ENCODE measurements at regions not wholly inside any gene's neighbourhood (a gene's known extent, or its start where the extent isn't known, plus 50 kb on each side); places are given as distances from the start of the nearest gene placed in this dataset.
A peak's percentile ranks its signal among the peaks of the same experiment; 100 is the strongest.

DNA sequence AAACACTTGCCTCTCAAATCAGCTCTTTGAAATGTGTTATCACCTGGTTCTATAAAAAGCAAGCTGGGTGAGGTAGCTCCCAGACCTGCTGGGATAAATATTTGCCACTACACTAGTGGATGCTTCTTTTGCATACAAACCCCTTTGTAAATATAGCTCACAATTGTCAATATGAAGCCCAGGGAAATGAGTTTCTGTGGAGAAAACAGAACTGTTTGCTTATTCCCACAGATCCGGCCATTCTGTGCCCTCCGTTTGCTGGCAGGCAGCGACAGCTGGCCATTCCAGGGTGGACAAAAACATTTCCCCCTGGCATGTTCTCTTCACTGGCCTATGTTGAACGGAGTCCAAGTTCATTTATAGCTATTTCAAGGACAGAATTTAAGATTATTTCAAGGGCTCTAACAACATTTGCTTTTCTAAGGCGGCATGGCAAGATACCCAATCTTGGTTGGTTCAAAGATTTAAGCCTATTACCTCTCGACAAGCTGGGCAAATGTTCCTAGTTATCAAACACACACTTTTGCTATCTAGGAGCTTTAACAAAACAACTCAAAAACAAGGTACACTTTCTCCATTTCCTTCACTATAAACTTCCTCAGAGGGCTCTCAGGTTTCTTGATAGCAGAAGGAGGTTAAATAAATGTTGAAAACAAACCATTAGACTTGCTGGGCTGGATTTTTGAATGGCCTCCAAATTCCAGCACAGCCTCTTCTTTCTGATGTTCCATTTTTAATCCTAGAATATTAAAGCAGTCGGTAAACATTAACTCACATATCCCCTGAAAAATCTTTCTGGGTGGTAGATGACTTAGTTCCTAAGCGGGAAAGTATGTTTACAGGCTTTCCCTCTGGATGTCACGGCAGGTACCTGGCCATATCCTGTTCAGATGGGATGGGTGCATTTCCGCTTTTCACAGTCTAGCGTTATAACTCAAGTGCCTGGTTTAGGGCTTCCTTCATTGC lies 332.3 kb downstream of the PLK2 start:
- no peak overlapping the region for H3K27ac Mint-ChIP-seq
- H3K27me3 Mint-ChIP-seq, result no peaks in the 10 kb centered on the region
- no peaks in the 10 kb centered on the region for H3K9me3 Mint-ChIP-seq
- DNase-seq (no peak), ATAC-seq (ENCODE audit: low read depth in 2 of 2) (no peak)
- no peaks in the 10 kb centered on the region for H3K4me1 Mint-ChIP-seq
- H3K4me3 Mint-ChIP-seq, result no peak overlapping the region
- no peaks in the 10 kb centered on the region for H3K36me3 Mint-ChIP-seq

DNA sequence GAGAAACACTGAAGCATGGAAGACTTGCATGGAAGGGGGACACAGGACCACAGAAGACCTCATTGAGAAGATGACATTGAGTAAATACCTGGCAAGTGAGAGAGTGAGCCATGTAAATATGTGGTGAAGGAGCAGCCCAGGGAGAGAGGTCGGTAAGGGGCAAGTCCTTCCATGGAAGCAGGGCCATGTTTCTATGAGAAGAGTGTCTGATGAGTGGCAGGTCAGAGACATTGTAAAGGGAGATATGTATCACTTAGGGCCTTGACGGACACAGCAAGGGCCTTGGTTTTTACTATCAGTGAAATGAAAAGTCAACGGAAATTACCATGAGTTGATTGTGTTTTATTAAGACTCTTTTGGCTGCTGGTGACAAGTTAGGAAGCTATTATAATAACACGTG lies 336.4 kb downstream of the PLK2 start:
- no peaks in the 10 kb centered on the region for H3K4me1 Mint-ChIP-seq
- peak overlapping the region in 1 of 6 donors; percentile 3 for H3K27ac Mint-ChIP-seq
- DNase-seq (no peak), ATAC-seq (ENCODE audit: low read depth in 2 of 2) (no peak)
- no peak overlapping the region for H3K4me3 Mint-ChIP-seq
- no peaks in the 10 kb centered on the region for H3K36me3 Mint-ChIP-seq
- H3K27me3 Mint-ChIP-seq, result peaks cover 0 to 3% (median 0%) of the 10 kb centered on the region in 3 donors
- H3K9me3 Mint-ChIP-seq, result no peaks in the 10 kb centered on the region

DNA sequence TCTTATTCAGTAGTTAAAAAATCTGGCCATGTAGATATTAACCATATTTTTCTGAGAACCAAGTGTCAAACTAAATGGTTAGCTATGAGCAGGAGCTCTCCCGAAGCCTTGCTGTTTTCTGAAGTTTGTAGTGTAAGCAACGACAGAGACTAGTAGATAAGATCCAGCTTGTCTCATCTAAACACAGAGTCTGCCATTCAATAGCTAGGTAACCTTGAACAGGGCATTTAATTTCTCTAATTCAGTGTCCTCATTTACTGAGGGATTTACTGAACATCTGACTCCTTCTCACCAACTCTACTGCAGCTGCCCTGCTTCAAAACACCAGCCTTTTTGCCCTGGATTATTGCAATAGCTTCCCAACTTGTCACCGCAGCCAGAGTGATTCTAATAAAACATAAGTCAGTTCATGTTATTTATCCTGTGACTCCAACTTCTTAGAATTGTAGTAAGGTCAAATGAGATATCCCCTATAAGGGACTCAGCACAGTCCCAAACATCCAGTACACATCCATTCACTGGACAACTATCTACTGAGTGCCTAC lies 337.0 kb downstream of the PLK2 start:
- Mint-ChIP-seq H3K27ac (no peak overlapping the region), H3K4me1 (no peaks in the 10 kb centered on the region), H3K9me3 (no peaks in the 10 kb centered on the region), H3K4me3 (no peak overlapping the region), H3K36me3 (no peaks in the 10 kb centered on the region), H3K27me3 (peaks cover 0 to 8% (median 0%) of the 10 kb centered on the region in 3 donors)
- DNase-seq, result no peak
- ATAC-seq (ENCODE audit: low read depth in 2 of 2), result no peak

DNA sequence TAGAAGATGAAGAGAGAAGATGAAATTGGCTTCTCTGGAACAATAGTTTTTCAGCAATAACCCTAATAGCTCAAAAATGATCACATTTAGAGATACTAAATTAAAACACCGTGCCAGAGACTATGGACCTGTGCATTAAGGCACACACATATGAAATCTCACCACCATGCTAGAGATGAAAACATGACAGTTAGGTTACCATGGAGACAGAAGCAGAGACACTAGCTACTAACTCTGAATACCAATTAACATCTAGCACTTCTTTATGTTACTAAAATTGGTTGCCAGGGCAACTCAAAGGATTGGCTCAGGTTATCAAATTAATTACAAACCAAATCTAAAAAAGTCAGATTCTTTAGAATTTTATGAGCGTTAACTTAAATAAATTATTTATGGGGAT lies 337.7 kb downstream of the PLK2 start:
- Mint-ChIP-seq H3K9me3 (no peaks in the 10 kb centered on the region), H3K36me3 (no peaks in the 10 kb centered on the region), H3K4me1 (no peaks in the 10 kb centered on the region), H3K4me3 (no peak overlapping the region), H3K27me3 (peaks cover 0 to 8% (median 0%) of the 10 kb centered on the region in 3 donors), H3K27ac (no peak overlapping the region)
- DNase-seq (no peak), ATAC-seq (ENCODE audit: low read depth in 2 of 2) (no peak)

DNA sequence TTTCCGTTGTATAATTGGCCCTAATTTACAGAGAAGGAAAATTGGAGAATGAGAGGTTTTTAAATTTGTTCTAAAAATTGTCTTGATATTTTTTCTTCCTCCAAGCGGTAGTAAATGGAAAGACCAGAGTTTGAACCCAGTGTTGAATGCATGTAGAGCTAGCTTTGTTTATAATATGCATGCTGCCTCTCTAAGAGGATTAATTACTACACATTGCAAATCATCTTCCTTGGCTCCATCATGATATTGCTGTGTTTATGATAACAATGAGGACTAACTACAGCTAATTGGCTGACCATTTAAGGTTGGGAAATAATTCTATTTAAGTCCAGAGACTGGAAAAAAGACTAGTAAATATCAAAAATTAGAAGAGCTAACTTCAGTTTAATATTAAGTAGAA lies 338.5 kb downstream of the PLK2 start:
- ATAC-seq (ENCODE audit: low read depth in 2 of 2) (no peak), DNase-seq (no peak)
- Mint-ChIP-seq H3K27ac (no peak overlapping the region), H3K4me3 (no peak overlapping the region), H3K36me3 (no peaks in the 10 kb centered on the region), H3K4me1 (no peaks in the 10 kb centered on the region), H3K27me3 (peaks cover 0 to 8% (median 3%) of the 10 kb centered on the region in 3 donors), H3K9me3 (no peaks in the 10 kb centered on the region)

DNA sequence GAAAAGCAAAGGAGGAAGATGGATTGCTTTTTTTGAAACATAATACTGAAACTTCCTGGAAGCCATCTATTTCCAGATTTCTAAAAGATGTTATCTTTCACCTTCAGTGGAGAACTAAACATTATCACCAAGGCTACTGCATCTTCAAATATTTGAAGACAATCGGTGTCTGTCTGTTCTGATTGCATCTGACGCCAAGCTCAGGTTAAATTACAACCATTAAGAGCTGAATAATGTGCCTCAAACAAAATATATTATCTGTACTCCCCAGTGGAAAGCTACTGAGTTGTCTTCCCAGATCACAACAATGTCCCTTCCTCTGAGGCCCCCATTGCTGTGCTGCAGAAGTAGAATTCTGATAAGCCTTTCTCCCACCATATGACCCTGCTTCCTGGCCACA lies 342.3 kb downstream of the PLK2 start:
- ATAC-seq (ENCODE audit: low read depth in 2 of 2), result no peak
- H3K27ac Mint-ChIP-seq, result no peak overlapping the region
- no peaks in the 10 kb centered on the region for H3K9me3 Mint-ChIP-seq
- no peak for DNase-seq
- H3K4me1 Mint-ChIP-seq, result no peaks in the 10 kb centered on the region
- peaks cover 0 to 8% (median 5%) of the 10 kb centered on the region in 3 donors for H3K27me3 Mint-ChIP-seq
- H3K4me3 Mint-ChIP-seq, result no peak overlapping the region
- no peaks in the 10 kb centered on the region for H3K36me3 Mint-ChIP-seq

DNA sequence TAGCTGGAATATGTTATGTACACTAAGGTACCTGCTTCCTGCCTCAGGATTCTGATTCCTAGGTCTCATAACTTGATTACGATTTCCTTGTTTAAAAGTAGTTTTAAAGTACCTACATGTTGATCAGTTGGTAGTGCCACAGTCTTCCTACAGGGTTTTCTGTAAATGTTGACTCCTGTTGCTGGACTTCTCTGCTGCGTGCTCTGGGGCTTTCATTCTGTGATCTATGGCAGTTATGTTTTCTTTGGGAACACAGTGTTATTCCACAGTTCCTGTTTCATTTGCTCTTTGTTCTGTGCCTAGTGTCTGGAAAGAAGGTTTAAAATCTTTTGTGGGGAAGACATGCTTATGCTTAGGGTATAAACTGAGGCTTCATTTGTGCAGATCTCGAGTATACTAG lies 343.5 kb downstream of the PLK2 start:
- Mint-ChIP-seq H3K27me3 (peaks cover 0 to 8% (median 5%) of the 10 kb centered on the region in 3 donors), H3K27ac (no peak overlapping the region), H3K9me3 (no peaks in the 10 kb centered on the region), H3K4me3 (no peak overlapping the region), H3K36me3 (no peaks in the 10 kb centered on the region), H3K4me1 (no peaks in the 10 kb centered on the region)
- ATAC-seq (ENCODE audit: low read depth in 2 of 2) (no peak), DNase-seq (no peak)

DNA sequence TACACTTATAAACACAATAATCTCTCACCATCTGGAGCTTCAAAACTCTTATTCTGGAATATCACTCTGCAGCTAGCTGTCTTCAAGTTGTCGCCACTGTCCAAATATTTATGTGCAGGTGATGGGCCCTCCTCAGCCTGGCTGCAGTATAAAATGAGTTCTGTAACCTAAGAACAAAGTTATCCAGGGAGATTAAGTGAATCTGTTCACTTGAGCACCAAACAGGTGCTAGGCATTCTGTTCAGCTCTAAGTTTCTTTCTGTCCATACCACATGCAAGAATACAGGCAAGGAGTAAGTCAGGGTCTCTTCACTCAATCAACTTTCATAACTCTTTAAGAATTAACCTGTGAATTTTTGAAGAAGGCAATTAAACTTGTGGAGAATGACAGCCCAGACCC lies 344.1 kb downstream of the PLK2 start:
- Mint-ChIP-seq H3K4me3 (no peak overlapping the region), H3K4me1 (no peaks in the 10 kb centered on the region), H3K27me3 (peaks cover 0 to 8% (median 5%) of the 10 kb centered on the region in 3 donors), H3K36me3 (no peaks in the 10 kb centered on the region), H3K27ac (no peak overlapping the region), H3K9me3 (no peaks in the 10 kb centered on the region)
- no peak for ATAC-seq (ENCODE audit: low read depth in 2 of 2)
- no peak for DNase-seq

DNA sequence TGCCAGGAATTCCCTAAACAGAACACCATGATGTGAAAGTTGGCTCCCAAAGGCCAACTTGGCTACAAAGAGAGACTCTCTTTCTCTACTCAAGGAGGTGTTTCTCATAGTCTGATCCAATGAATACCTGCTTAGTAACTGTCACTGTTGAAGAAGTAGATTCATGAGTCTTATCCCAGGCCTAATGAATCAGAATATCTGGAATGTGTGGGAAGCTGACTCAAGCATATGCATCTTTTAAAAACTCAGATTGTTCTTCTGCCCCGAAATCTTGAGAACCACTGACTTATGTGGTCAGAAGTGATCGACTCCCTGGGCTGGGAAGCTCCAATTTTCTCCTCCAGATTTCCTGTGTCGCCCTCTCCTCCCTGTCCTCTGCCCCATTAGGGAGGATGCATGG lies 345.6 kb downstream of the PLK2 start:
- no peaks in the 10 kb centered on the region for H3K4me1 Mint-ChIP-seq
- peak overlapping the region in 1 of 6 donors; percentile 16 for H3K27ac Mint-ChIP-seq
- no peaks in the 10 kb centered on the region for H3K9me3 Mint-ChIP-seq

DNA sequence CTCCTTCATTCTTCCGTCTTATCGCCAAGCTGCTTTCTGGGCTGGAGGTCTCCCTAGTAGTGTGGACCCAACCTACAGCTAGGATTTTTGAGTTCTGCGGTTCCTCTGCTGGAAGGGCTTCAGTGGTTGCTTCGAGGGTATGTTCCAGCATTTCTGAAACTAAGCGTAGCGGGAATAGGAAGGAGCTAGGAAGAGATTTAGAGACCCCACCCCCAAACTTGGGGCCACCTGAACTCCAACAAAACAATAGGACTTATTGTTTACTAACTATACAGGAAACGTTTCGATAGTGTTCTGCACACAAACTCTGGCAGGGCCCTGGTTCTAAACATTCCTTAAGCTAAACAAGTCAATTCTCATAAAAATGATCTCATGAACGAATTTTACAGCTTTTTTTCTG lies 346.7 kb downstream of the PLK2 start:
- Mint-ChIP-seq H3K36me3 (no peaks in the 10 kb centered on the region), H3K4me3 (no peak overlapping the region), H3K9me3 (no peaks in the 10 kb centered on the region), H3K4me1 (no peaks in the 10 kb centered on the region), H3K27ac (no peak overlapping the region), H3K27me3 (peaks cover 0 to 5% (median 1%) of the 10 kb centered on the region in 3 donors)
- DNase-seq (no peak), ATAC-seq (ENCODE audit: low read depth in 2 of 2) (no peak)

More for the DNA sequence above, 345.6 kb downstream of the PLK2 start:
- no peak overlapping the region for H3K4me3 Mint-ChIP-seq
- peaks cover 0 to 8% (median 5%) of the 10 kb centered on the region in 3 donors for H3K27me3 Mint-ChIP-seq
- ATAC-seq (ENCODE audit: low read depth in 2 of 2) (no peak), DNase-seq (no peak)
- no peaks in the 10 kb centered on the region for H3K36me3 Mint-ChIP-seq

DNA sequence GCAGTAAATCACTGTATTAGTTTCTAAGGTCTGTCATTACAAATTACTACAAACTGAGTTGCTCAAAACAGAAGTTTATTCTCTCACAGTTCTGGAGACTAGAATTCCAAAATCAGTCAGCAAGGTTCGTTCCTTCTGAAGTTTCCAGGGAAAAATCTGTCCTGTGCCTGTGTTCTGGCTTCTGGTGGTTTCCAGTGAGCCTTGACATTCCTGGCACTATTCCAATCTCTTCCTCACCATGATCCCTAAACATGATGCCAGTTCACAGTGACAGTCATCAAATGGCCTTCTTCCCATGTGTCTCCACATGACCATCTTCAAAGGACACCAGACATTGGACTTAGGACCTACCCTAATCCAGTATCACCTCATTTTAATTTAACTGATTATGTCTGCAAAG lies 351.4 kb downstream of the PLK2 start:
- no peak for ATAC-seq (ENCODE audit: low read depth in 2 of 2)
- Mint-ChIP-seq H3K27me3 (no peaks in the 10 kb centered on the region), H3K36me3 (no peaks in the 10 kb centered on the region), H3K4me1 (no peaks in the 10 kb centered on the region), H3K9me3 (peaks cover 0 to 1% (median 0%) of the 10 kb centered on the region in 7 donors), H3K27ac (no peak overlapping the region), H3K4me3 (no peak overlapping the region)
- DNase-seq, result no peak

DNA sequence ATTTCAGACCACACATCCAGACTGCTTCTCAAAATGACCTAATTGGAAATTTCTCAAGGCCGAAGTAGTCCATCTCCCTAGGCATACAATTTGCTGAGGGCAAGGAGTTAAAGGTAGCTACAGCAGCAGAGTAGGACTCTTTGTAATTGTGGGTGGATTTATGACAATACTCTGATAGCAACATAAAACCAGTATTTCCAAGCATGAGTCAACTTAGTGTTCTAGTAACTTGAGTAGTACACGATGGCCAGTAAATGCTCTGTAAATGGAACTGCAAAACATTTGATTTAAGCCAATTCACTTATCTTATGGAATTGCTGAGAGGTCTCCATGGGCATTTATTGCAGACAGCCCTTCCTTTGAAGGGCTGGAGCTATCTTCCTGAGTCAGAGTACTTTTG lies 352.2 kb downstream of the PLK2 start:
- Mint-ChIP-seq H3K4me1 (no peaks in the 10 kb centered on the region), H3K27me3 (no peaks in the 10 kb centered on the region), H3K36me3 (no peaks in the 10 kb centered on the region), H3K27ac (no peak overlapping the region), H3K9me3 (peaks cover 0 to 4% (median 1%) of the 10 kb centered on the region in 7 donors), H3K4me3 (no peak overlapping the region)
- no peak for ATAC-seq (ENCODE audit: low read depth in 2 of 2)
- no peak for DNase-seq

DNA sequence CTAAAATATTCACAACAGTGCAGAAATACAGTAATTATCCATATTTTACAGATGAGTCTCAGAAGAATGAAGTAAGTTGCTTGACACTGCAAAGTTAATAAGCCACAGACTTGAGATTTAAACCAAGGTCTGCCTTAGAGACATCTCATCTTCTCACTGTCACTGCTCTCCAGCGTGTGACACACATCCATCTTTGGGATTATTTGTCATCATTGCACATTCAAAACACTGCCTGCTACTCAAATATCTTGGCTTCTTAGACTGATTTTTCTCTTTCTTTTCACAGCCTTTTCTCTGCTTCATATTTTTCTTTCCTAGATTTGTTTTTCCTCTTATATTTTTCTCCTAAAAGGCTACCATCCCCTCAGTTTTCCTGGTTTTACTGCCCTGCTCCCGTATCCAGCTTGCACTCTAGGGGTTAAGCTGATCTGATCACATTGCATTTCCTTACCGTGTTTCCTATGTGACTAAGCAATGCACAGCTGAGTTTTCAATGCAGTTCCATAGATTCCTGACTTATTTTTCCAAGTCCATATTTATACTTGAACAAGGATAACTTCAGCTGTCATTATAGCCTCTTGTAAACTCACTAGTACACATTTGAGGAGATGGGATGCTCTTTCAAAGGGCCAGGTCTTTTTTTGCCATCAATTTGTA lies 353.0 kb downstream of the PLK2 start:
- H3K27ac Mint-ChIP-seq, result no peak overlapping the region
- no peak for DNase-seq
- no peak overlapping the region for H3K4me3 Mint-ChIP-seq
- H3K4me1 Mint-ChIP-seq, result no peaks in the 10 kb centered on the region
- H3K36me3 Mint-ChIP-seq, result no peaks in the 10 kb centered on the region
- H3K9me3 Mint-ChIP-seq, result peaks cover 0 to 4% (median 1%) of the 10 kb centered on the region in 7 donors
- H3K27me3 Mint-ChIP-seq, result no peaks in the 10 kb centered on the region
- ATAC-seq (ENCODE audit: low read depth in 2 of 2), result no peak

DNA sequence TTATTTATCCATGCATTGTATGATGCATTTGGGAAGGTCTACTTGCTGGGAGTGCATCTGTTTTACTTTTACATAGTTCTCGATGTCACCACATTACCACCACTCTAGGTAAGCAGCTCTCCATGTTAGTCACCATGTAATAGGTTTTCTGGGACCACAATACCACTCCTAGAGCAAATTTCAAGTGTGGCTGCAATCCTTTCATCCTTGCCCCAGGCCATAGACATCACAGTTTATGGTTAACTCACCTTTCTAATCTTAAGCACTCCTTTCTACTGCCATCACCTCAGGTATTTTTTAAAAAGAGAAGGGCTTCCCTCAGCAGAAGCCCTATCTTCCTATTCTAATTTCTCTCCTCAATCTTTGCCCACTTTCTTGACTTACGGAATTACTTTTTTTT lies 354.1 kb downstream of the PLK2 start:
- Mint-ChIP-seq H3K27ac (no peak overlapping the region), H3K4me1 (no peaks in the 10 kb centered on the region), H3K27me3 (no peaks in the 10 kb centered on the region), H3K36me3 (no peaks in the 10 kb centered on the region), H3K4me3 (no peak overlapping the region), H3K9me3 (peaks cover 0 to 4% (median 2%) of the 10 kb centered on the region in 7 donors)
- ATAC-seq (ENCODE audit: low read depth in 2 of 2), result no peak
- DNase-seq, result no peak

Measured in naive B cell (primary cell).